IMR-90 (cell line): ENCODE measurements at regions not wholly inside any gene's neighbourhood (a gene's known extent, or its start where the extent isn't known, plus 50 kb on each side); places are given as distances from the start of the nearest gene placed in this dataset.

Source experiments
- ATAC-seq: fragments of 200-7000 bp; cut with Tn5 transposase; 2 replicates; pipeline ENCODE4 v1.9.1; 2020; ENCODE audit warnings: low read depth, mild to moderate bottlenecking, moderate library complexity
- BruUV-seq: library from RNA; stranded (reverse); fragments of 400-500 nt; replicated peaks from 2 replicates; lab custom pipeline; 2021; lab: Mats Ljungman, UMichigan
- CTCF ChIA-PET: fragments of 300-600 bp; formaldehyde crosslinking; extraction: SDS; loops from one replicate; lab custom pipeline; 2021; ENCODE audit warnings: antibody characterized with exemption; lab: Yijun Ruan, JAX
- POLR2A ChIA-PET: fragments of 300-600 bp; sonication (Branson Sonifier 250); formaldehyde crosslinking; loops from one replicate; lab custom pipeline; 2022; ENCODE audit warnings: antibody characterized with exemption; ENCODE audit not compliant: unreplicated experiment; lab: Charles Lee
- DNase-seq: peaks from one replicate; pipeline ENCODE4 v3.0.0; 2013
- H2AFZ ChIP-seq: replicated peaks from 2 replicates; pipeline ENCODE3; 2013; ENCODE audit warnings: low read length, mild to moderate bottlenecking; ENCODE audit not compliant: poor library complexity
- H2AK5ac ChIP-seq: 2 replicates; pipeline ENCODE4 v1.6.1; 2013; ENCODE audit warnings: low read depth, low read length, inconsistent platforms
- H2AK9ac ChIP-seq: replicated peaks from 2 replicates; pipeline ENCODE3; 2013; ENCODE audit warnings: mild to moderate bottlenecking, low read depth, low read length, moderate library complexity; ENCODE audit not compliant: poor library complexity
- H2BK120ac ChIP-seq: 2 replicates; pipeline ENCODE4 v1.6.1; 2013; ENCODE audit warnings: low read depth, low read length, inconsistent platforms
- H2BK15ac ChIP-seq: 3 replicates; pipeline ENCODE4 v1.6.1; 2013; ENCODE audit warnings: low read depth, low read length, inconsistent platforms
- H2BK20ac ChIP-seq: 2 replicates; pipeline ENCODE4 v1.6.1; 2013; ENCODE audit warnings: low read depth, mild to moderate bottlenecking, inconsistent platforms, low read length, moderate library complexity
- H2BK5ac ChIP-seq: 2 replicates; pipeline ENCODE4 v1.6.1; 2013; ENCODE audit warnings: mild to moderate bottlenecking, low read depth, low read length, inconsistent platforms; ENCODE audit not compliant: poor library complexity, severe bottlenecking
- H3K14ac ChIP-seq: replicated peaks from 2 replicates; pipeline ENCODE4 v1.6.1; 2013; ENCODE audit warnings: low read depth, low read length, inconsistent platforms
- H3K18ac ChIP-seq: 2 replicates; pipeline ENCODE4 v1.6.1; 2013; ENCODE audit warnings: low read depth, low read length, control low read depth
- H3K23ac ChIP-seq: 2 replicates; pipeline ENCODE4 v1.6.1; 2013; ENCODE audit warnings: low read depth, low read length, inconsistent platforms
- H3K27ac ChIP-seq: 2 replicates; pipeline ENCODE4 v1.5.1; 2013; ENCODE audit warnings: mild to moderate bottlenecking, control low read depth, low read length; ENCODE audit not compliant: insufficient read depth
- H3K27me3 ChIP-seq: 2 replicates; pipeline ENCODE4 v1.6.1; 2013; ENCODE audit warnings: low read length; ENCODE audit not compliant: control insufficient read depth, insufficient read depth
- H3K36me3 ChIP-seq: 2 replicates; pipeline ENCODE4 v1.6.1; 2013; ENCODE audit warnings: low read length, mixed read lengths; ENCODE audit not compliant: control insufficient read depth, insufficient read depth
- H3K4ac ChIP-seq: 2 replicates; pipeline ENCODE4 v1.6.1; 2013; ENCODE audit warnings: low read depth, low read length, inconsistent platforms
- H3K4me1 ChIP-seq: 2 replicates; pipeline ENCODE4 v1.6.1; 2013; ENCODE audit warnings: low read length, mixed read lengths; ENCODE audit not compliant: control insufficient read depth, insufficient read depth
- H3K4me2 ChIP-seq: 2 replicates; pipeline ENCODE4 v1.6.1; 2013; ENCODE audit warnings: low read depth, mild to moderate bottlenecking, control low read depth, low read length, moderate library complexity
- H3K4me3 ChIP-seq: 2 replicates; pipeline ENCODE4 v1.5.1; 2013; ENCODE audit warnings: low read depth, mild to moderate bottlenecking, control low read depth, low read length, moderate library complexity; ENCODE audit not compliant: insufficient read depth
- H3K56ac ChIP-seq: 2 replicates; pipeline ENCODE4 v1.6.1; 2013; ENCODE audit warnings: low read length, inconsistent platforms; ENCODE audit not compliant: insufficient read depth; ENCODE audit errors: extremely low read depth
- H3K79me1 ChIP-seq, 2 experiments: 2 replicates each; pipeline ENCODE4 v1.6.1; 2013; ENCODE audit warnings: low read length in 2 of 2, inconsistent platforms in 1 of 2, low read depth in 1 of 2
- H3K9ac ChIP-seq: 2 replicates; pipeline ENCODE4 v1.6.1; 2013; ENCODE audit warnings: low read depth, low read length, control low read depth
- H3K9me1 ChIP-seq: 2 replicates; pipeline ENCODE4 v1.6.1; 2013; ENCODE audit warnings: low read length, inconsistent platforms; ENCODE audit not compliant: insufficient read depth
- H3K9me3 ChIP-seq: 2 replicates; pipeline ENCODE4 v1.6.1; 2013; ENCODE audit warnings: low read length; ENCODE audit not compliant: control insufficient read depth, insufficient read depth
- H4K20me1 ChIP-seq: 2 replicates; pipeline ENCODE4 v1.6.1; 2013; ENCODE audit warnings: low read length, inconsistent platforms; ENCODE audit not compliant: insufficient read depth
- H4K5ac ChIP-seq: 2 replicates; pipeline ENCODE4 v1.6.1; 2013; ENCODE audit warnings: mild to moderate bottlenecking, low read depth, low read length, control low read depth
- H4K8ac ChIP-seq, 2 experiments: 2 replicates each; pipeline ENCODE4 v1.6.1; 2013; ENCODE audit warnings: low read depth in 2 of 2, low read length in 2 of 2, control low read depth in 1 of 2, inconsistent platforms in 1 of 2
- H4K91ac ChIP-seq: 2 replicates; pipeline ENCODE4 v1.6.1; 2013; ENCODE audit warnings: low read depth, low read length, inconsistent platforms; ENCODE audit not compliant: insufficient read depth
- BHLHE40 ChIP-seq: fragments of 150-350 bp; IDR thresholded peaks from 2 replicates; pipeline ENCODE4 v1.6.1; 2016; ENCODE audit warnings: mild to moderate bottlenecking, low read depth, low read length
- CEBPB ChIP-seq: IDR thresholded peaks from 2 replicates; pipeline ENCODE4 v1.6.1; 2012; ENCODE audit warnings: low read depth, low read length, improper control_type of control experiment
- CHD1 ChIP-seq: IDR thresholded peaks from 2 replicates; pipeline ENCODE4 v1.6.1; 2012; ENCODE audit warnings: low read depth, low read length, improper control_type of control experiment
- CTCF ChIP-seq: conservative IDR thresholded peaks from 2 replicates; pipeline ENCODE4 v1.5.1; 2012; ENCODE audit warnings: mild to moderate bottlenecking, low read depth, low read length, improper control_type of control experiment
- ELK1 ChIP-seq: fragments of 150-350 bp; IDR thresholded peaks from 2 replicates; pipeline ENCODE4 v1.6.1; 2016; ENCODE audit warnings: low read depth, mild to moderate bottlenecking, low read length, moderate library complexity, borderline replicate concordance
- FOS ChIP-seq: fragments of 150-350 bp; IDR thresholded peaks from 2 replicates; pipeline ENCODE4 v1.6.1; 2016; ENCODE audit warnings: low read depth, low read length
- MAFK ChIP-seq: IDR thresholded peaks from 2 replicates; pipeline ENCODE4 v1.6.1; 2012; ENCODE audit warnings: low read depth, low read length, improper control_type of control experiment
- MAZ ChIP-seq: IDR thresholded peaks from 2 replicates; pipeline ENCODE4 v1.6.1; 2012; ENCODE audit warnings: low read depth, mild to moderate bottlenecking, low read length, improper control_type of control experiment, moderate library complexity, borderline replicate concordance
- MXI1 ChIP-seq: IDR thresholded peaks from 2 replicates; pipeline ENCODE4 v1.6.1; 2012; ENCODE audit warnings: low read depth, mild to moderate bottlenecking, low read length, moderate library complexity, borderline replicate concordance
- NFE2L2 ChIP-seq: fragments of 150-350 bp; IDR thresholded peaks from 2 replicates; pipeline ENCODE4 v1.6.1; 2016; ENCODE audit warnings: low read depth, mild to moderate bottlenecking, low read length
- POLR2A ChIP-seq: IDR thresholded peaks from 2 replicates; pipeline ENCODE4 v1.6.1; 2012; ENCODE audit warnings: mild to moderate bottlenecking, low read depth, low read length
- RAD21 ChIP-seq: IDR thresholded peaks from 2 replicates; pipeline ENCODE4 v1.6.1; 2012; ENCODE audit warnings: low read length, improper control_type of control experiment
- RCOR1 ChIP-seq: IDR thresholded peaks from 2 replicates; pipeline ENCODE4 v1.6.1; 2012; ENCODE audit warnings: mild to moderate bottlenecking, low read length, improper control_type of control experiment; ENCODE audit not compliant: insufficient replicate concordance
- RFX5 ChIP-seq: IDR thresholded peaks from 2 replicates; pipeline ENCODE4 v1.8.0; 2012; ENCODE audit warnings: low read depth, mild to moderate bottlenecking, low read length, moderate library complexity
- SMC3 ChIP-seq: fragments of 150-350 bp; IDR thresholded peaks from 2 replicates; pipeline ENCODE4 v1.6.1; 2016; ENCODE audit warnings: low read depth, mild to moderate bottlenecking, antibody characterized with exemption, low read length, moderate library complexity
- USF2 ChIP-seq: fragments of 150-350 bp; IDR thresholded peaks from 2 replicates; pipeline ENCODE4 v1.6.1; 2017; ENCODE audit warnings: mild to moderate bottlenecking, antibody characterized with exemption, low read length, low read depth
- WGBS, 2 experiments: methylation state at CpG; one replicate each; pipeline versions ENCODE4 v1.1.5 to v1.1.7; 2013; ENCODE audit warnings: missing lambda C conversion rate in 2 of 2; ENCODE audit not compliant: insufficient read length in 1 of 2; ENCODE audit errors: extremely low coverage in 2 of 2; 5-methylcytosine and 5-hydroxymethylcytosine counted together
- dilution Hi-C: fragments of 300-500 bp; cut with HindIII; formaldehyde crosslinking; loops from one replicate; pipeline ENCODE4 v1.14.3; 2018; ENCODE audit warnings: low sequenced_read_pairs; ENCODE audit not compliant: unreplicated experiment
- in situ Hi-C: fragments of 300-500 bp; cut with MboI; formaldehyde crosslinking; loops from 3 replicates; pipeline ENCODE4 v1.14.3; 2019; ENCODE audit warnings: low sequenced_read_pairs, inconsistent platforms, mixed read lengths
- intact Hi-C: fragments of 100-400 bp; cut with micrococcal nuclease; formaldehyde crosslinking; loops from 2 replicates; pipeline ENCODE4 v1.10.0; 2022

- Histone ChIP-seq H3K4ac (no peak overlapping the region), H3K9ac (no peak overlapping the region), H3K79me1 (no peaks in the 10 kb centered on the region), H3K27me3 (no peaks in the 10 kb centered on the region), H3K36me3 (no peaks in the 10 kb centered on the region), H3K4me2 (no peak overlapping the region), H3K14ac (no peak overlapping the region), H2BK120ac (no peak overlapping the region), H4K20me1 (no peaks in the 10 kb centered on the region), H3K18ac (no peak overlapping the region), H2BK20ac (no peak overlapping the region), H3K27ac (no peak overlapping the region), H2AK5ac (no peak overlapping the region), H2AK9ac (no peak overlapping the region), H2BK15ac (no peak overlapping the region), H2BK5ac (no peak overlapping the region), H3K4me3 (no peak overlapping the region), H4K5ac (no peak overlapping the region), H4K91ac (no peak overlapping the region), H3K4me1 (peaks cover 2% of the 10 kb centered on the region; the same call in 1 of the 2 replicates), H3K56ac (no peak overlapping the region), H4K8ac (no peak overlapping the region), H3K9me1 (no peaks in the 10 kb centered on the region), H3K9me3 (peaks cover 4% of the 10 kb centered on the region; the same call in 1 of the 2 replicates), H2AFZ (no peak overlapping the region), H3K23ac (no peak overlapping the region)
- ATAC-seq (no peak), DNase-seq (no peak)
- ChIA-PET CTCF (no interaction called here), POLR2A (no interaction called here)
- dilution Hi-C loops (no loop called here), in situ Hi-C loops (no loop called here), intact Hi-C loops (no loop called here)
- TF ChIP-seq ELK1 (no peak), RAD21 (no peak), SMC3 (no peak), BHLHE40 (no peak), CTCF (no peak), NFE2L2 (no peak), RFX5 (no peak), MAZ (no peak), CHD1 (no peak), CEBPB (no peak), FOS (no peak), POLR2A (no peak), RCOR1 (no peak), MAFK (no peak), MXI1 (no peak), USF2 (no peak)
- WGBS, 2 experiments = 60% methylated on average over 1 of the region's 4 CpGs; no CpG with 5 or more reads in 1 of the 2 experiments
- BruUV-seq = no TSS peak
Observed at GRCh38 chr13:39879286-39880035, 224.0 kb downstream of the COG6 start.
